OCI-LY1 (cell line): ENCODE measurements at regions not wholly inside any gene's neighbourhood (a gene's known extent, or its start where the extent isn't known, plus 50 kb on each side); places are given as distances from the start of the nearest gene placed in this dataset.

ENCODE experiments used
- H2AFZ ChIP-seq: fragments of 200-600 bp; sonication (generic), shearing (Covaris generic); 2 replicates; pipeline ENCODE4 v1.6.0; 2014; ENCODE audit warnings: antibody characterized with exemption, mild to moderate bottlenecking, low read length
- H3F3A ChIP-seq: fragments of 200-600 bp; sonication (generic), shearing (Covaris generic); 2 replicates; pipeline ENCODE4 v1.6.0; 2014; ENCODE audit warnings: mild to moderate bottlenecking, antibody characterized with exemption, low read length, moderate library complexity; ENCODE audit not compliant: insufficient read depth
- H3K27ac ChIP-seq: fragments of 200-600 bp; sonication (generic); 2 replicates; pipeline ENCODE4 v1.5.1; 2014; ENCODE audit warnings: low read length, mixed run types, mild to moderate bottlenecking, low read depth; ENCODE audit not compliant: poor library complexity, severe bottlenecking
- H3K27me3 ChIP-seq: fragments of 200-600 bp; sonication (generic); 2 replicates; pipeline ENCODE4 v1.6.0; 2014; ENCODE audit warnings: antibody characterized with exemption, mild to moderate bottlenecking, low read length, moderate library complexity; ENCODE audit not compliant: insufficient read depth
- H3K36me3 ChIP-seq: fragments of 200-600 bp; sonication (generic); 2 replicates; pipeline ENCODE4 v1.6.1; 2014; ENCODE audit warnings: mild to moderate bottlenecking, antibody characterized with exemption, low read length, moderate library complexity, mixed read lengths; ENCODE audit not compliant: insufficient read depth
- H3K4me1 ChIP-seq: fragments of 200-600 bp; sonication (generic); 2 replicates; pipeline ENCODE4 v1.5.1; 2014; ENCODE audit warnings: mild to moderate bottlenecking, low read length, moderate library complexity; ENCODE audit not compliant: insufficient read depth, severe bottlenecking
- H3K4me2 ChIP-seq: fragments of 200-600 bp; sonication (generic), shearing (Covaris generic); 2 replicates; pipeline ENCODE4 v1.6.1; 2014; ENCODE audit warnings: low read length
- H3K4me3 ChIP-seq: fragments of 200-600 bp; sonication (generic); 2 replicates; pipeline ENCODE4 v1.5.1; 2014; ENCODE audit warnings: low read length, low read depth, mild to moderate bottlenecking, mixed read lengths; ENCODE audit not compliant: poor library complexity, severe bottlenecking
- H3K79me2 ChIP-seq: fragments of 200-600 bp; shearing (Covaris generic); 2 replicates; pipeline ENCODE4 v1.6.1; 2016; ENCODE audit warnings: mixed run types, low read length, mixed read lengths; ENCODE audit not compliant: insufficient read depth
- H3K9ac ChIP-seq: fragments of 200-600 bp; sonication (generic), shearing (Covaris generic); 2 replicates; pipeline ENCODE4 v1.6.1; 2014; ENCODE audit warnings: mild to moderate bottlenecking, low read length, mixed read lengths
- H3K9me2 ChIP-seq: fragments of 200-600 bp; sonication (generic), shearing (Covaris generic); 2 replicates; pipeline ENCODE4 v1.6.1; 2014; ENCODE audit warnings: low read depth, mild to moderate bottlenecking, low read length, mixed read lengths
- H3K9me3 ChIP-seq: fragments of 200-600 bp; shearing (Covaris generic); 2 replicates; pipeline ENCODE4 v1.6.1; 2014; ENCODE audit warnings: low read length, mixed read lengths
- H4K20me1 ChIP-seq: fragments of 200-600 bp; sonication (generic), shearing (Covaris generic); 2 replicates; pipeline ENCODE4 v1.6.0; 2016; ENCODE audit warnings: mild to moderate bottlenecking, low read length; ENCODE audit not compliant: insufficient read depth
- CTCF ChIP-seq: fragments of 200-600 bp; sonication (generic), shearing (Covaris generic); IDR thresholded peaks from 2 replicates; pipeline ENCODE4 v1.5.1; 2017; ENCODE audit warnings: mild to moderate bottlenecking, antibody characterized with exemption, low read length, moderate library complexity, mixed read lengths
- EZH2 ChIP-seq: fragments of 200-600 bp; sonication (generic), shearing (Covaris generic); IDR thresholded peaks from 2 replicates; pipeline ENCODE4 v1.8.0; 2017; ENCODE audit warnings: borderline replicate concordance, mixed run types, mild to moderate bottlenecking, antibody characterized with exemption, low read length, moderate library complexity, mixed read lengths

- no peaks in the 10 kb centered on the region for H3K4me1 ChIP-seq
- H3K9me3 ChIP-seq: no peaks in the 10 kb centered on the region
- H3K36me3 ChIP-seq: no peaks in the 10 kb centered on the region
- H3K4me2 ChIP-seq: no peak overlapping the region
- H3F3A ChIP-seq: no peaks in the 10 kb centered on the region
- no peak overlapping the region for H3K27ac ChIP-seq
- no peak overlapping the region for H2AFZ ChIP-seq
- TF ChIP-seq EZH2: no peak
- no peak for TF ChIP-seq CTCF
- H3K79me2 ChIP-seq: no peaks in the 10 kb centered on the region
- H3K27me3 ChIP-seq: no peaks in the 10 kb centered on the region
- H3K9ac ChIP-seq: no peak overlapping the region
- no peaks in the 10 kb centered on the region for H3K9me2 ChIP-seq
- H4K20me1 ChIP-seq: no peaks in the 10 kb centered on the region
- no peak overlapping the region for H3K4me3 ChIP-seq
Measured at GRCh38 chr2:41267929-41268659, 779.7 kb upstream of the PKDCC start.

GRCh38 chr2:41283079-41283775, 764.6 kb upstream of the PKDCC start:
- Histone ChIP-seq H3K4me1 (no peaks in the 10 kb centered on the region), H3K4me3 (no peak overlapping the region), H3K9me2 (no peaks in the 10 kb centered on the region), H3K27me3 (no peaks in the 10 kb centered on the region), H2AFZ (no peak overlapping the region), H3F3A (no peaks in the 10 kb centered on the region), H3K9ac (no peak overlapping the region), H4K20me1 (no peaks in the 10 kb centered on the region), H3K9me3 (no peaks in the 10 kb centered on the region), H3K79me2 (no peaks in the 10 kb centered on the region), H3K27ac (no peak overlapping the region), H3K4me2 (no peak overlapping the region), H3K36me3 (no peaks in the 10 kb centered on the region)
- TF ChIP-seq EZH2 (no peak), CTCF (no peak)

- Histone ChIP-seq H3K36me3 (no peaks in the 10 kb centered on the region), H3K9me2 (no peaks in the 10 kb centered on the region), H2AFZ (no peak overlapping the region), H3K27ac (no peak overlapping the region), H3K9me3 (no peaks in the 10 kb centered on the region), H3F3A (no peaks in the 10 kb centered on the region), H3K9ac (no peak overlapping the region), H3K27me3 (no peaks in the 10 kb centered on the region), H3K4me2 (no peak overlapping the region), H3K79me2 (no peaks in the 10 kb centered on the region), H4K20me1 (no peaks in the 10 kb centered on the region), H3K4me3 (no peak overlapping the region), H3K4me1 (no peaks in the 10 kb centered on the region)
- TF ChIP-seq CTCF: no peak
- TF ChIP-seq EZH2: no peak
Measured at GRCh38 chr2:41293491-41293890, 754.3 kb upstream of the PKDCC start.
